Mesodermal cell (in vitro differentiated cells): ENCODE measurements at regions not wholly inside any gene's neighbourhood (a gene's known extent, or its start where the extent isn't known, plus 50 kb on each side); places are given as distances from the start of the nearest gene placed in this dataset.

ENCODE experiments used
- H3K27ac ChIP-seq: 2 replicates; pipeline ENCODE4 v1.7.0; 2013; ENCODE audit warnings: mild to moderate bottlenecking, low read depth, low read length, moderate library complexity; ENCODE audit not compliant: severe bottlenecking
- H3K36me3 ChIP-seq: 2 replicates; pipeline ENCODE4 v1.7.1; 2013; ENCODE audit warnings: mild to moderate bottlenecking, low read length, moderate library complexity; ENCODE audit not compliant: control insufficient read depth, insufficient read depth
- H3K4me1 ChIP-seq: one replicate; pipeline ENCODE4 v1.7.1; 2013; ENCODE audit warnings: mild to moderate bottlenecking, low read length; ENCODE audit not compliant: insufficient read depth, control insufficient read depth, poor library complexity, severe bottlenecking
- H3K4me3 ChIP-seq: 2 replicates; pipeline ENCODE4 v1.7.0; 2013; ENCODE audit warnings: low read length, control low read depth, mild to moderate bottlenecking; ENCODE audit not compliant: insufficient read depth, poor library complexity, severe bottlenecking; ENCODE audit errors: extremely low read depth
- H3K9me3 ChIP-seq: 2 replicates; pipeline ENCODE4 v1.7.1; 2013; ENCODE audit warnings: mild to moderate bottlenecking, low read length, moderate library complexity; ENCODE audit not compliant: control insufficient read depth
- WGBS, 2 experiments: methylation state at CpG; one replicate each; pipeline ENCODE4 v1.1.5; 2013; ENCODE audit warnings: missing lambda C conversion rate in 2 of 2; ENCODE audit not compliant: insufficient coverage in 2 of 2; 5-methylcytosine and 5-hydroxymethylcytosine counted together

DNA sequence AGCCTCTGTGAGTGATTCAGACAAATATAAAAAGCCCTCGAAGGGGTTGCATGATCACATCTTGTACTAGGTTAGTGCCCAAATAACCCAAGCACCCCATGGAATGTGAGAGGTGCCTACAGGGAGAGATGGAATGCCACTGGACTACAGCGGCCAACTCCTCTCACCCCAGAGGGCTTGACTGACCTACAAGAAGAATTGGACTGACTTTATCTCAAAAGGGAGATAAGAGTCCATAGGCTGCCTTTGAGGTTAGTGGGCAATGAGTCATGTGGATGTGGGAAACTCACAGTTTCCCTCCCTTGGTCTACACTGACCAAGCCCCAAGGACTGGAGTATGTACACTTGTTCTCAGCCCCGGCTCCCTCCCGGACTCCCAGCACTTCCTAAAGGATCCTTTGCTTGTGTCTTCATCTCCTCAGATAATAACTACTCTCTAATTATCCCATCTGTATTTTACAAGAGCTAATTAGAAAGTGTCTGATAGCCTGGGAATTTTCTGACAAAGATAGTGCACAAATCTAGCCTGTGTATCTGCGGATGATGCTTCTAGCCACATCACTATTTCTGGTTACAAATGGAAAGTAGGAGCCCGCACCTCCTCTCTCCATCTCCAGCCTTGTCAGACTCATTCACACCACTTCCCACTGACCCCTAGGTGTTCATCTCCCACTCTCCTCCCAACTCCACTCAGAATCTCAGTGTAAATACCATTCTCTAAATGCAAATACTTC lies 547.8 kb upstream of the TBL1XR1 start:
- Histone ChIP-seq H3K27ac (peak overlapping the region; percentile 29), H3K36me3 (no peaks in the 10 kb centered on the region), H3K4me3 (no peak overlapping the region), H3K9me3 (no peaks in the 10 kb centered on the region), H3K4me1 (peaks cover 12% of the 10 kb centered on the region)
- 92 to 100% methylated on average over 2 of the region's 6 CpGs for WGBS, 2 experiments

DNA sequence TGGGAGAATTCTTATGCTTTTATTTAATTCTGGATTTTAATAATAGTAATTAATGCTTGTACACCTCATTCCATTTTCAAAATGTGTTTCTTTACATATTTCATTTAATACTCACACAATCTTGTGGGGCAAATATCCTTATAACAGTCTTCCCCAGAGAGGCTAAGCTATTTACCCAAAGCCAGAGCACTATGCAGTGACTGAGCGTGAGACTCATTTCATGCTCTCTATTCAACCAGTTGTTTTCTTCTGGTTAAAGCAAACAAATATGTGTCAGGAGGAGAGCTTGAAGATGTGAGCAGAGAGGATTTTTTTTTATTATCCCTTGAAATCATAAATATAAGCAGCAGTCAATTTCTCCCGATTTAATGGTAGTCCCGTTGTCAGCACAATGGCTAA lies 548.3 kb upstream of the TBL1XR1 start:
- Histone ChIP-seq H3K4me1 (peaks cover 12% of the 10 kb centered on the region), H3K9me3 (no peaks in the 10 kb centered on the region), H3K4me3 (no peak overlapping the region), H3K36me3 (no peaks in the 10 kb centered on the region), H3K27ac (no peak overlapping the region)
- no CpG with 5 or more reads among the region's 3 CpGs for WGBS, 2 experiments

DNA sequence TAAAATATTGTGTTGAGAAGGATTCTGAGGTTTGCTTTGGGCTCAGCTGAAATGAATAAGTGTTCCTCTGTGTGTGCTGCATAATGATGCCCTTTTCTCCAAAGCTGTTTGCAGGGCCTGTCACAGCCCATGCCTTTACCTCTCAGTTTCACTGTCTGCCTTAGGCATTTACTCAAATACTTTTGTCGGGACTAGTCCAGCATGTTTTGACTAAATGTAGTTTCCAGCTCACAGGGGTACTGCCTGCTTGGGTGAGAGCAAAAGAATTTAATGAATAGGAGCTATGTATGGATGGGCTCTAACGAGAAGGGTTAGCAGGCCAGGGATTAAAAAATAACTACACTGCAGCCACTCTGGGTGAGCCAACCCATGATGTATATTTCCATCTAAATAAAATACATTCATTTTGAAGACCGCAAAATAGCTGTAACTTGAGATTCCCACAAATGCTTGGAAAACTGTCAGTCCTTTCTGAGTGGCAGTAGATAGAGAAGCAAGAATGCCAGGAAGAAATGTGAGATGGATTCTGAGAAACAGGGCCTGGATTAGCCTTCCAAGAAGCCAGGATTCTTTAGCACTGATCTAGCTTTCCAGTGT lies 549.2 kb upstream of the TBL1XR1 start:
- Histone ChIP-seq H3K9me3 (no peaks in the 10 kb centered on the region), H3K4me3 (no peak overlapping the region), H3K36me3 (no peaks in the 10 kb centered on the region), H3K4me1 (peaks cover 12% of the 10 kb centered on the region), H3K27ac (peak overlapping the region; percentile 46)
- WGBS, 2 experiments, result 75 to 80% methylated on average over 1 of the region's 3 CpGs

DNA sequence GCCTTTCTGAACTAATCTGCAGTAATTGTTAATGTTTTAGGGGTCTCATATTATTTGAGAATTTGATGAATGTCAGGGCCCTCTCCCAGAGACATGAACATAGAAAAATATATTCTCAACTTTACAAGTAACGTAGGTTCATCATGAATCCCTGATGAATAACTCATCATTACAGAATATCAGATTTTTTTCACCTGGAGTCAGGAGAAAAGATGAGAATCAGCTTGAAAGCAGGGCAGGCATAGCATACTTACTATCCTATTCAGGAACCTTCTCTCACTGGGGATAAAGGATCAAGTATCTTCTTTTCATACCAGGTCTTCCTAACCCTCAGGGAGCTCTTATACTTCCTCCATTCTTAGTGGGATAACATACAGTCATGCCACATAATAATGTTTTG lies 552.6 kb upstream of the TBL1XR1 start:
- Histone ChIP-seq H3K4me1 (peaks cover 5% of the 10 kb centered on the region), H3K27ac (no peak overlapping the region), H3K4me3 (no peak overlapping the region), H3K9me3 (no peaks in the 10 kb centered on the region), H3K36me3 (no peaks in the 10 kb centered on the region)
- WGBS, 2 experiments, result 100% methylated on average over 1 of the region's 1 CpG; no CpG with 5 or more reads in 1 of the 2 experiments

DNA sequence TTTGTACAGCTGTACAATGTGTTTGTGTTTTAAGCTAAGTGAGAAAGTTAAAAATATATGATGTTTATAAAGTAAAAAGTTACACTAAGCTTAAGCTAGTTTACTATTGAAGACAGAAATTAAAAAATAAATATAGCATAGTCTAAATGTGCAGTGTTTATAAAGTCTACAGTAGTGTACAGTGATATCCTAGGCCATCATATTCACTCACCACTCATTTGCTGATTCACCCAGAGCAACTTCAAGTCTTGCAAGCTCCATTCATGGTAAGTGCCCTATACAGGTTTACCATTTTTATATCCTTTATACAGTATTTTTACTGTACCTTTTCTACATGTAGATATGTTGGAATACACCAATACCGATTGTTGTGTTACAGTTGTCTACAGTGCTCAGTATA lies 553.2 kb upstream of the TBL1XR1 start:
- peaks cover 5% of the 10 kb centered on the region for H3K4me1 ChIP-seq
- no peaks in the 10 kb centered on the region for H3K36me3 ChIP-seq
- 100% methylated on average over 1 of the region's 1 CpG for WGBS, 2 experiments
- H3K9me3 ChIP-seq, result no peaks in the 10 kb centered on the region
- no peak overlapping the region for H3K27ac ChIP-seq
- H3K4me3 ChIP-seq, result no peak overlapping the region

DNA sequence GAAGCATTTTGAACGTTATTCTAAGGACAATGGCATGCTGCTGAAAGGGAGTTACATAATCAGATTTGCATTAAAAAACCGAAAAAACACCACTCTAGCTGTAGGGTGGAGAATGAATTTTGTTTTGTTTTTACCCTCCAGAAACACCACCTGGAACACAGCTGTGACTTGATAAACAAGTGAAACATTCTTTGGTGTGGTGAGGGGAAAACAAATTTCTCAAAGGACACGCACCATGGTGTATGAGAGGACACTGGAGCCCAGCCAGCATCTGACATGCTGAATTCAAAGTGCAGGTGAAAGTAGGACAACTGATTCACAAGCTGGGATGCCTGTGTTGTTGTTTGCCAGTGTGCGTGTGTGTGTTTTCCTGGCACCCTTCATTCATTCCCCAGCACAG lies 554.5 kb upstream of the TBL1XR1 start:
- Histone ChIP-seq H3K4me3 (no peak overlapping the region), H3K27ac (no peak overlapping the region), H3K36me3 (no peaks in the 10 kb centered on the region), H3K9me3 (no peaks in the 10 kb centered on the region), H3K4me1 (no peaks in the 10 kb centered on the region)
- WGBS, 2 experiments, result 75 to 80% methylated on average over 1 to 2 of the region's 4 CpGs

DNA sequence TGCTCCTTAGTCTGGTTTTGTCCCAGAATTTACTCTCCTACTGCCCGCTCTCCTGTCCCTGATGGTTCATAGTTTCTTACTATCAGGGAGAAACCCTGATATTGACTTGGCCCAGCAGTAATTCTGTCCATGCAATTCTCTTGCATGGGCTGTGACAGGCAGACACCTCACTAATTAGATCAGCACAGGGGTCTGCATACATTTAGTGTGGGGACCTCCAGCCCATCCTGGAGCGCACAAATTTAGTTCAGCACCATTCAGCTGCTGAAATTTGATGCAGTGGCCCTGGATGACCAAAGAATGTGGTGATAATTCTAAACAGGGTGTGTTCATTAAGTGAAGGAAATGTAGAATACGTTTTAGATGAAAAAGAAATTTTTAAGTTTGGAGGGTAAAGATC lies 555.5 kb upstream of the TBL1XR1 start:
- H3K27ac ChIP-seq, result no peak overlapping the region
- H3K36me3 ChIP-seq, result no peaks in the 10 kb centered on the region
- no peaks in the 10 kb centered on the region for H3K9me3 ChIP-seq
- no peak overlapping the region for H3K4me3 ChIP-seq
- no peaks in the 10 kb centered on the region for H3K4me1 ChIP-seq
- WGBS, 2 experiments, result 88 to 93% methylated on average over 2 of the region's 3 CpGs

DNA sequence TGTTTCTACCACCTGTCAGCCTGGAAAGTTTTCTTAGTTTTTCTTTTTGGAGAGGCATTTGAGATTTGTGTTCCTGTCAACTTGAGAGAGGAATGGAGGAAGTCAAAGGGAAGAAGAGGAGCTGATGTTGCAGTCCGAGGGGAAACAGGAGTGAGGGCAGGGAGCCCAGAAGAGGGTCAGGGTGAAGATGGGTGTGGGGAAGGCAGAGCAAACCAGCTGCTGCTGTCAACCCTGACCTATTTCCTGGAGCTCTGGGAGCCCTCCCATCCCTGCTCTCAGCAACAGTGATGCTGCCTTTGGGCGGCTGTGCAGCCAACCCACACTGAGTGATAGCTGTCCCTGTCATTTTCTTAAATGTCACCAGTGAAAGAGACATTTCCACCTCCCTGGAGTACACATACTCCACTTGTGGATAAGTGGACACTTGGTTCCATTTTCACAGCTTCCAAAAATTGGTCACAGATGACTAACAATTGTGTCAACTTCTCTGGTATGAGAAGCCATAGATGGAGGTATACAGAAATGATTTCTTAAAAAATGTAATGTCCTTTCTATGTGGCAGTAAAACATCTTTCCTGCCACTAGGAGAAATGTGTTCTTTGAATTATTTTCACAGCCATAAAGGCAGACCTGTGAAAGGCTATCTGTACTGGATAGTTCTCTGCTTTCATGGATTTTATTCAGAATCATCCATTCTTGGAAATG lies 556.3 kb upstream of the TBL1XR1 start:
- Histone ChIP-seq H3K4me3 (no peak overlapping the region), H3K4me1 (no peaks in the 10 kb centered on the region), H3K27ac (no peak overlapping the region), H3K9me3 (no peaks in the 10 kb centered on the region), H3K36me3 (no peaks in the 10 kb centered on the region)
- WGBS, 2 experiments, result 89 to 92% methylated on average over 1 to 2 of the region's 2 CpGs

DNA sequence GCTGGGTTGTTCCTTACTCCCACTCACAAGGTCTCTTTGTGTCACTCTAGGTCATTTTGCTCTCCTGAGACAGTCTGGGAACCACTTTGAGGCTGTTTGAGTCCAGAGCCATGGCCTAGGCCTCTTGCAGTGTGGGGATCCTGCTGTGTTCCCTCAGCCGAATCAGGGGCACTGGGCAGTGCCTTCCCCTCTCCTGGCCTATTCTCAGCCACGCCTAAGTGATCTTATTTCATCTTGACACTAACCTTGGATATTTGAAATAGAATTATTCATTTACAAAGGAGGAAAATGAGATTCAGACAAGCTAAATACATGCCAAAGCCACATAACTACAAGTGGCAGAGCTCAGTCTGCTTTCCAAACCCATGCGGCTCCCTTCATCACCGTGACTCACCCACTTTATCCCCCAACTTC lies 557.2 kb upstream of the TBL1XR1 start:
- Histone ChIP-seq H3K4me1 (no peaks in the 10 kb centered on the region), H3K36me3 (no peaks in the 10 kb centered on the region), H3K9me3 (no peaks in the 10 kb centered on the region), H3K27ac (no peak overlapping the region), H3K4me3 (no peak overlapping the region)
- WGBS, 2 experiments, result 89 to 92% methylated on average over 2 to 3 of the region's 4 CpGs

DNA sequence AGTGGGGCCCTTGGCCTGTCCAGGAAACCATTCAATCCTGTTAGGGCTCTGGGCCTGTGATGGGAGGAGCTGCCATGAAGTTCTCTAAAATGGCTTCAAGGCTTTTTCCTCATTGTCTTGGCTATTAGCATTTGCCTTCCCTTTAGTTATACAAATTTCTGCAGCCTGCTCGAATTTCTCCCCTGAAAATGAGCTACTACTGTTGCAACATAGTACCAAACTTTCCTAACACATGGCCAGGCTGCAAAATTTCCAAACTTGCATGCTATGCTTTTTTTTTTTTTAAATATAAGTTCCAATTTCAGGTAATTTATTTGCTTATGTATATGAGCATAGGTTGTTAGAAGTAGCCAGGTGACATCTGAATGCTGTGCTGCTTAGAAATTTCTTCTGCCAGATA lies 560.8 kb upstream of the TBL1XR1 start:
- WGBS, 2 experiments, result 38 to 67% methylated on average over 1 of the region's 1 CpG

DNA sequence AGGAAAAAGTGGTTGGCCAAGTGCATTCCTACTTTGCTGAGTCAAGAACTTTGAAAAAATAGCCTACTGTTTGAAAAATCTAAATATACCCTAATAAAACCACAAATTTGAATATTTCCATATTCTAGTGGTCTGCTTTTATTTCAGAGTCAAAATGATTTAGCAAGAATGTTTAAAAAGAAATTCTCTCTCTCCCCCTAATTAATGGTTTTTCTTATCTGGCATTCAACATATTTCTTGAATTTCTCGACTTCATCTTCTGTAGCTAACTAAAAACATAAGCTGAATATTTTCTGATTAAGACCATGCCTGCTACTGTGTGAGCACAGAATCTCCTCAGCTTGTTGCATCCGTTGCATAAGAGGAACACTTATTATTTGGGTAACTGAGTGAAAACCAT lies 563.5 kb upstream of the TBL1XR1 start:
- Histone ChIP-seq H3K27ac (no peak overlapping the region), H3K36me3 (no peaks in the 10 kb centered on the region), H3K4me3 (no peak overlapping the region), H3K9me3 (no peaks in the 10 kb centered on the region), H3K4me1 (no peaks in the 10 kb centered on the region)
- WGBS, 2 experiments, result 86% methylated on average over 1 of the region's 2 CpGs; no CpG with 5 or more reads in 1 of the 2 experiments

More for the DNA sequence above, 560.8 kb upstream of the TBL1XR1 start:
- no peak overlapping the region for H3K4me3 ChIP-seq
- H3K4me1 ChIP-seq, result no peaks in the 10 kb centered on the region
- H3K36me3 ChIP-seq, result no peaks in the 10 kb centered on the region
- no peaks in the 10 kb centered on the region for H3K9me3 ChIP-seq
- H3K27ac ChIP-seq, result no peak overlapping the region
